ENCODE measurements at regions not wholly inside any gene's neighbourhood (a gene's known extent, or its start where the extent isn't known, plus 50 kb on each side); places are given as distances from the start of the nearest gene placed in this dataset.

DNA sequence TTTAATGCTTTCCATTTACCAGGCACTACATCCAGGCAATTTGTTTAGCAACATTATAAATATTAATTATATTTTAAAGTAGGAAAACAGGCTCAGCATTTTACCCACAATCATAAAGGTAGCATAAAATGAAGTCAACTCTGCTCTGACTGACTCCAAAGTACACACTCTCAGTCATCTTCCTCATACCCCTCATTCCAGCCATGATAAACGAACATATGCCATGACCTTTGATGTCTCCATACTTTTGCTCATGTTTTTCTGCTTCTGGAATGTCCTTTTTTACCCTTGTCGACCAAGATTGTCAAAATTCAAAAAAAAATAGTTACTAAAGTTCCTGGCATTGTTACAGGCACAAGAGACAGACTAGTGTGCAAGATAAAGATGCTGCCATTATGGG, 77.7 kb upstream of the SOX6 start (continued):
- TF ChIP-seq, protein P1, sequence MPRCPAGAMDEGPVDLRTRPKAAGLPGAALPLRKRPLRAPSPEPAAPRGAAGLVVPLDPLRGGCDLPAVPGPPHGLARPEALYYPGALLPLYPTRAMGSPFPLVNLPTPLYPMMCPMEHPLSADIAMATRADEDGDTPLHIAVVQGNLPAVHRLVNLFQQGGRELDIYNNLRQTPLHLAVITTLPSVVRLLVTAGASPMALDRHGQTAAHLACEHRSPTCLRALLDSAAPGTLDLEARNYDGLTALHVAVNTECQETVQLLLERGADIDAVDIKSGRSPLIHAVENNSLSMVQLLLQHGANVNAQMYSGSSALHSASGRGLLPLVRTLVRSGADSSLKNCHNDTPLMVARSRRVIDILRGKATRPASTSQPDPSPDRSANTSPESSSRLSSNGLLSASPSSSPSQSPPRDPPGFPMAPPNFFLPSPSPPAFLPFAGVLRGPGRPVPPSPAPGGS (IDR thresholded peaks at IDR 0.05) = no peak
- TF ChIP-seq, protein P2, sequence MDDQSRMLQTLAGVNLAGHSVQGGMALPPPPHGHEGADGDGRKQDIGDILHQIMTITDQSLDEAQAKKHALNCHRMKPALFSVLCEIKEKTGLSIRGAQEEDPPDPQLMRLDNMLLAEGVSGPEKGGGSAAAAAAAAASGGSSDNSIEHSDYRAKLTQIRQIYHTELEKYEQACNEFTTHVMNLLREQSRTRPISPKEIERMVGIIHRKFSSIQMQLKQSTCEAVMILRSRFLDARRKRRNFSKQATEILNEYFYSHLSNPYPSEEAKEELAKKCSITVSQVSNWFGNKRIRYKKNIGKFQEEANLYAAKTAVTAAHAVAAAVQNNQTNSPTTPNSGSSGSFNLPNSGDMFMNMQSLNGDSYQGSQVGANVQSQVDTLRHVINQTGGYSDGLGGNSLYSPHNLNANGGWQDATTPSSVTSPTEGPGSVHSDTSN (IDR thresholded peaks at IDR 0.05) = no peak
- no peak for TF ChIP-seq ESRRA (IDR thresholded peaks at IDR 0.05; ENCODE audit: borderline replicate concordance, low read length)
- no peak for TF ChIP-seq CBX8 (IDR thresholded peaks at IDR 0.05)
- TF ChIP-seq RCOR1 (IDR thresholded peaks at IDR 0.05; ENCODE audit: low read depth, low read length) = no peak
- TF ChIP-seq EHMT2 (IDR thresholded peaks at IDR 0.05; ENCODE audit: low read depth) = no peak

DNA sequence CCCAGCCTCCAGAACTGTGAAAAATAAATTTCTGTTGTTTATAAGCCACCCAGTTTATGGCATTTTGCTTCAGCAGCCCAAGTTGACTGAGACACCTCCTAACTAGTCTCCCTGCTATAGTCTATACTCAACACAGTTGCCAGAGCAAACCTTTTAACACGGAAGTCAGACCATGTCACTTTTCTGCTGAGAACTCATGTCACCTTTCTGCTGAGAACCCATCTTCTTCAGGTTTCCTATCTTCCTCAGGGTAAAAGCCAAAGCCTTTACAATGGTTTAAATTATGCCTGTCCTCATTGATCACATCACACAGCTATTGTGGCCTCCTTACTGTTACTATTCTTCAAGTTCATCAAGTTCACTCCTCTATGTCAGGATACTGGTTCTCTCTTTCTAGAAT, 74.3 kb upstream of the SOX6 start:
- Histone ChIP-seq H3K4me1 (no peaks in the 10 kb centered on the region), H3K4me2 (no peak overlapping the region), H3K4me3 (no peak overlapping the region), H3K27ac (no peak overlapping the region), H3K9me3 (no peaks in the 10 kb centered on the region)
- ChIA-PET POLR2A (no interaction called here), CTCF (no interaction called here)
- ATAC-seq = no peak
- no peak for FAIRE-seq
- WGBS (ENCODE audit: missing lambda C conversion rate) = 14% methylated on average over 1 of the region's 1 CpG
- no peak for DNase-seq (ENCODE audit: low read depth in 1 of 2, low spot score in 1 of 2)
- TF ChIP-seq HOXB5 (CRISPR knock-in tag; IDR thresholded peaks at IDR 0.05) (no peak), FOXS1 (CRISPR knock-in tag; IDR thresholded peaks at IDR 0.05) (no peak)

DNA sequence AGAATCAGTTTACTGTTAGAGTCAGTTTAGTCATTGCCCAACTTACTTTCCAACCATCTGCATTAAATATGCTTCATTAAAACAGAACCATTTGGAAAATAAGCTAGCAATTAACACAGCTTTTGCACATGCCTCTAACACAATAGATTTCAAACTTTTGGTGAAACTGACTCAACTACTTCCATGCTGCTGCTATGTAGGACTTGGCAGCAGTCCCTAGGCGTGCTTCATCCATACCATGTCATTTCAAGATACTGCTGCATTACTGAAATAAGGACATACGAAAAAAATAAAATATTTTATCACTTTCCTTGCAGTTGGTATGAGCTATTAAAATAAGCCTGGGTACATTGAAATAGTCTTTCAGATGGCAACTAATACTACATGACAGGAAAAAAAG, 65.5 kb upstream of the SOX6 start:
- POLR2A ChIA-PET = no interaction called here
- no peak for ATAC-seq
- H3K4me2 ChIP-seq = no peak overlapping the region
- no peak for TF ChIP-seq FOSL2 (IDR thresholded peaks at IDR 0.05)
- TF ChIP-seq FOSL2 (CRISPR knock-in tag; IDR thresholded peaks at IDR 0.05) = no peak
- no peak for TF ChIP-seq BHLHE40 (IDR thresholded peaks at IDR 0.05; ENCODE audit: low read depth, low read length)
- no peak for TF ChIP-seq JUNB (IDR thresholded peaks at IDR 0.05)
- TF ChIP-seq RCOR1 (IDR thresholded peaks at IDR 0.05; ENCODE audit: low read depth, low read length) = no peak
- TF ChIP-seq RNF2 (IDR thresholded peaks at IDR 0.05; ENCODE audit: borderline replicate concordance, low read depth) = no peak
- TF ChIP-seq POLR2AphosphoS2 (conservative IDR thresholded peaks at IDR 0.05; ENCODE audit: low read length) = no peak
- TF ChIP-seq KDM5A (IDR thresholded peaks at IDR 0.05) = no peak
- TF ChIP-seq CBX8 (IDR thresholded peaks at IDR 0.05) = no peak
- no peak for TF ChIP-seq CEBPB (IDR thresholded peaks at IDR 0.05)
- TF ChIP-seq, protein P3, sequence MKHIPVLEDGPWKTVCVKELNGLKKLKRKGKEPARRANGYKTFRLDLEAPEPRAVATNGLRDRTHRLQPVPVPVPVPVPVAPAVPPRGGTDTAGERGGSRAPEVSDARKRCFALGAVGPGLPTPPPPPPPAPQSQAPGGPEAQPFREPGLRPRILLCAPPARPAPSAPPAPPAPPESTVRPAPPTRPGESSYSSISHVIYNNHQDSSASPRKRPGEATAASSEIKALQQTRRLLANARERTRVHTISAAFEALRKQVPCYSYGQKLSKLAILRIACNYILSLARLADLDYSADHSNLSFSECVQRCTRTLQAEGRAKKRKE (CRISPR knock-in tag; IDR thresholded peaks at IDR 0.05; ENCODE audit: low read depth) = no peak
- TF ChIP-seq MAFK (IDR thresholded peaks at IDR 0.05; ENCODE audit: partially characterized antibody) = no peak
- TF ChIP-seq HOXA7 (CRISPR knock-in tag; IDR thresholded peaks at IDR 0.05) = no peak
- TF ChIP-seq, protein P4, sequence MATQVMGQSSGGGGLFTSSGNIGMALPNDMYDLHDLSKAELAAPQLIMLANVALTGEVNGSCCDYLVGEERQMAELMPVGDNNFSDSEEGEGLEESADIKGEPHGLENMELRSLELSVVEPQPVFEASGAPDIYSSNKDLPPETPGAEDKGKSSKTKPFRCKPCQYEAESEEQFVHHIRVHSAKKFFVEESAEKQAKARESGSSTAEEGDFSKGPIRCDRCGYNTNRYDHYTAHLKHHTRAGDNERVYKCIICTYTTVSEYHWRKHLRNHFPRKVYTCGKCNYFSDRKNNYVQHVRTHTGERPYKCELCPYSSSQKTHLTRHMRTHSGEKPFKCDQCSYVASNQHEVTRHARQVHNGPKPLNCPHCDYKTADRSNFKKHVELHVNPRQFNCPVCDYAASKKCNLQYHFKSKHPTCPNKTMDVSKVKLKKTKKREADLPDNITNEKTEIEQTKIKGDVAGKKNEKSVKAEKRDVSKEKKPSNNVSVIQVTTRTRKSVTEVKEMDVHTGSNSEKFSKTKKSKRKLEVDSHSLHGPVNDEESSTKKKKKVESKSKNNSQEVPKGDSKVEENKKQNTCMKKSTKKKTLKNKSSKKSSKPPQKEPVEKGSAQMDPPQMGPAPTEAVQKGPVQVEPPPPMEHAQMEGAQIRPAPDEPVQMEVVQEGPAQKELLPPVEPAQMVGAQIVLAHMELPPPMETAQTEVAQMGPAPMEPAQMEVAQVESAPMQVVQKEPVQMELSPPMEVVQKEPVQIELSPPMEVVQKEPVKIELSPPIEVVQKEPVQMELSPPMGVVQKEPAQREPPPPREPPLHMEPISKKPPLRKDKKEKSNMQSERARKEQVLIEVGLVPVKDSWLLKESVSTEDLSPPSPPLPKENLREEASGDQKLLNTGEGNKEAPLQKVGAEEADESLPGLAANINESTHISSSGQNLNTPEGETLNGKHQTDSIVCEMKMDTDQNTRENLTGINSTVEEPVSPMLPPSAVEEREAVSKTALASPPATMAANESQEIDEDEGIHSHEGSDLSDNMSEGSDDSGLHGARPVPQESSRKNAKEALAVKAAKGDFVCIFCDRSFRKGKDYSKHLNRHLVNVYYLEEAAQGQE (IDR thresholded peaks at IDR 0.05) = no peak
- no peak for TF ChIP-seq EHF (CRISPR knock-in tag; IDR thresholded peaks at IDR 0.05)
- TF ChIP-seq NR3C1 (IDR thresholded peaks at IDR 0.05) = no peak
- H3K27ac ChIP-seq = no peak overlapping the region
- no peak for DNase-seq (ENCODE audit: low read depth in 1 of 2, low spot score in 1 of 2)
- 6% methylated on average over 2 of the region's 2 CpGs for WGBS (ENCODE audit: missing lambda C conversion rate)
- CTCF ChIA-PET = interaction anchor here (0.7 kb wide), 2 partner anchors 11 to 185 kb away, joined by 3 read pairs; no protein-coding TSS in a partner anchor
- H3K9me3 ChIP-seq = no peaks in the 10 kb centered on the region
- H3K4me1 ChIP-seq = no peaks in the 10 kb centered on the region
- H3K4me3 ChIP-seq = no peak overlapping the region
- no peak for FAIRE-seq

All from A549 (cell line).